GM21717 (cell line): ENCODE measurements at regions not wholly inside any gene's neighbourhood (a gene's known extent, or its start where the extent isn't known, plus 50 kb on each side); places are given as distances from the start of the nearest gene placed in this dataset.

ENCODE experiments used
- ATAC-seq: cut with Tn5 transposase; IDR thresholded peaks from one replicate; pipeline ENCODE4 v1.9.1; 2021; ENCODE audit warnings: mild to moderate bottlenecking, moderate library complexity; ENCODE audit not compliant: unreplicated experiment

DNA sequence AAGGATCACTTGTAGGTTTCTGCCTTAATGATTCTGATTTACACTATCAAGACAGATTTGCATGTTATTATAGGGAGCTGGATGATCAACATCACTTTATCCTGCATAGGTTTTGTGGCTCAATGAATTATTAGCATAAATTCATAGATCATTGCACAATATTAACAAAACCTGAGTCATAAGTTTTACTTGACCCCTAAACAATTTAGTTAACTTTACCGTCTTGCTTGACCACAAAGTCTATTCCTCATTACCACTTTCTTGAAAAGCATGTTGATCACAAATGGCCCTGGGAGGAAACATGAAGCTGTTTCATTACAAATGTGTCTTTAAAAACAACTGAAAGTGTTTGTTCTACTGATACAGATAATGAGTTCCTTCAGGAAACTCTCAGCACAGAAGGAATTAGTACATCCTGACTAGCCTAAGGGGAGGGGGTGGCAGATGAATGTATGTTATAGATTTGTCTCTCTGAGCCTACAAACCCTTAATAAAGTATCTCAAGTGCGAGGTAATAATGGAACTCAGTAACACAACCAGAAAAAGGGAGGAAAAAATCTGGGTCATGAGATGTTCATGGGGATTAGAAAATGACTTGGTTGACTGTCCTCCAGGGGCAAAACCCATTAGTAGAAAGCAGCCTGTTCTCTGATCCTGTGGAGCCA lies 303.4 kb downstream of the PIK3C3 start:
- no peak for ATAC-seq

DNA sequence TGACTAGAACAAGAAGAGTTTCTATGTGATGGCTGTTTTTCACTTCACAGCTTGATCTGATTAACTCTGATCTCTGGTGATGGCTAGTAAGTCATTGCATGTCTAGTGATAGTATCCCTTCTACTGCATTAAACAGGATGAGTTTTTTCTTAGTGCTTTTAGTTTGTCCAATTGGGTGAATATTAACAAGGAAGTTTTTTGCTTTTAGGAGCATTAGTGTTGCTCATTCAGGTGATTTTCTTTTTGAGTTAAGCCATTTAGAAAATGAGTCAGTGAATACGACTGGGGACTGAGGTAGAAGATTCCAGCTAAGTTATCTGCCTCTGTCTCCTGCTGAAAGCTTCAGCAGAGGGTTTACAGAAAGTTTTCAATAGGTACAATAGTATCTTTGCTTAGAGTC lies 306.7 kb downstream of the PIK3C3 start:
- ATAC-seq = no peak

- ATAC-seq = no peak
These were observed 309.5 kb downstream of the PIK3C3 start for GRCh38 chr18:42264497-42264896.

DNA sequence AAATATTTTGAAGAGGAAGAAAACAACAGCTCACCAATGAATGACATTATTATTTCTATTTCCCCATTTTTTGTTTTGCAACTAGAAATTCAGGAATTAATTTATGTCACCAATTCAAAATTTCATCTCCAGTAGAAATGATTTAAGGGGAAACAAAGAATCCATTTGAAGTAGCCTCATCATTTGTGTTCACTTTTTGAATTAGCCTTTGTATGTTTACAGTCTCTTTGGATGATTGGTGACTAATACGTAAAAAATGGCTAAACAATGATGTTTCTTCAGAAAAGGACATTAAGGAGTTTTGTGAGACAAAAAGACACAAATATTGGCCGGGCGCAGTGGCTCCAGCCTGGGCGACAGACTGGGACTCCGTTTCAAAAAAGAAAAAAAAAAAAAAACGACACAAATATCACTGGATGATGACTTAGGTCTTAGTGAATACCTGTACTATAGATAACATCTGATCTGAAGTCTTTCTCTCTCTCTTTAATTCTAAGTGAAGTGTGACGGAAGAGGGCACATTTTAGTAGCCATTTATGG lies 313.2 kb downstream of the PIK3C3 start:
- no peak for ATAC-seq

- no peak for ATAC-seq
These were observed 313.8 kb downstream of the PIK3C3 start for GRCh38 chr18:42268798-42269197.

DNA sequence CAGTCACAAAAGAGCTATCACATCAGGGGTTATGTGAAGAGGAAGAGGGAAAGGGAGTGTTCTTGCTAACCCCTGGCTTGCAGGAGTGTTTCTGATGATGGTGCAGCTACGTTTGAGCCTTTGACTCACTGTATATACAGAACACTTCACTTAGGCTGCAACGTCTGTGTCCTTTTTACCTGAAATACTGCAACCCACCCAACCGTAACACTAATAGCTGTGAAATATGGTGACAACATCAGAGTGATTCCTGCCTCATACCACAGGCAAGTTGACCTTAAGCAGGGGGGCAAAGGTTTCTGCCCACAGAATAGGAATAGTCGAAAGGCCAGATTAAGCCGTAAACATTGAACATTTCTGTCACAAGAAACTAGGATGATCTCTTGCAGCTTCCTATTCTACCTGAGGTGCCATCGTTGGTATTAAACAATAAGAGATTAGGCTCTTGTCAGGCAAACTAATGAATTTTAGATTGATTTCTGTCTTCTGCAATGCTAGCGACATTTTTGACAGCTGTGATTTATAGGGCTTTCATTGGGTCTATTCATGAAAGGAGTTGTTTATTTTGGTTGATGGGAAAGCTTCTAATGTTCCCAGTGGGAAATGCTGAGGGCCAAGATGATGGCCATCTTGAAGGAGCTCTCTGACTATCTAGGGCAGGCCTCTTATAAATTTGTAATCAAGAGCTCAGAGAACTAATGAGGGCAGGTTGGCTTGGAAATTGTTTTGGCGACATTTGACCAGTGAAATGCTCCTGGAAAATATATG lies 316.8 kb downstream of the PIK3C3 start:
- ATAC-seq = no peak

DNA sequence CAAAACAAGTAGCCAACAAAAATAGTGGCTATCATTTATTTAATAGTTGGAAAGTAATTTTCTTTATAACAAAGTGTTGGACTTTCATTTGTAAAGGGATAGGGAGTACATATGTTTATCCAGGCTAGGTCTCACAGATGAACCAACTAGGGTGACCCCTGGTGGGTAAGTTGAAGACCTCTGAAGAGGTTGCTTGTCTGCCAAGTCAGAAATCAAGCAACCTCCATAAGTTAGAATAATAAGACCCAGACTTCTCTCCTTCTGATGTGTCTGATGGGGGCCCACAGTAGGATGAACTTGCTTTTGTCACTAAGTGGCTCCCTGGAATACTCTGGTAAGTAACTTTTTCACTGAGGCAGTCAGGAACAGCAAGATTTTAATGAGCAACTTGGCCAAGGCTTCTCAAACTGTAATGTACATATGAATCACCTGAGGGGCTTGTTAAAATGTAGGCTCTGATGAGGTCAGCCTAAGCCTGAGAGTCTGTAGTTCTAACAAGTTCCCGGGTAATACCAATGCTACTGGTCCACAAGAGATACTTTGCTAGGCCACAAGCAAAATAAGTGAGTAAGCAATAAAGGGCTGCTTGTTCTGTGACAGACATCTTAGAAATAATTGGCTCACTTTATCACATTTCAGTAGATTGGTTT lies 319.6 kb downstream of the PIK3C3 start:
- ATAC-seq = no peak

DNA sequence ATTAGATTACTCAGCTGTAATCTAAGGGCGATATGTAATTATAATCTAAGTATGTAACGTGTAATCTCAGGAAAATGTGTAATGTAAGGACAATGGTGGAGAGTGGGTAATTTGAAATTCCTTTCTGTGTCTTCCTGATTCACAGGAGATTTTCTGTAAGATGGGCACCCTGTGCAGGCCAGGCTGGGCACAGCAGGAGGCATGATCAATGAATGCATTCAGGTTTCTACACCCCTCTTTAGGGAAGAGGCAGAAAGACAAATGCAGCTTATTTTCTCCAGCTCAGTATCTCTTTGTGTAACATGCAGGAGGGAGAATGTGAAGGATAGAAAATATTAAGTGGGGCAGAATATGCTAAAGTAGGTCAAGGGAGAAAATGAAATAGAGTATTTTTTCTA lies 320.1 kb downstream of the PIK3C3 start:
- no peak for ATAC-seq

- ATAC-seq = no peak
These were observed 321.1 kb downstream of the PIK3C3 start for GRCh38 chr18:42275949-42276730.

- ATAC-seq = no peak
These were observed 326.1 kb downstream of the PIK3C3 start for GRCh38 chr18:42281124-42281523.

DNA sequence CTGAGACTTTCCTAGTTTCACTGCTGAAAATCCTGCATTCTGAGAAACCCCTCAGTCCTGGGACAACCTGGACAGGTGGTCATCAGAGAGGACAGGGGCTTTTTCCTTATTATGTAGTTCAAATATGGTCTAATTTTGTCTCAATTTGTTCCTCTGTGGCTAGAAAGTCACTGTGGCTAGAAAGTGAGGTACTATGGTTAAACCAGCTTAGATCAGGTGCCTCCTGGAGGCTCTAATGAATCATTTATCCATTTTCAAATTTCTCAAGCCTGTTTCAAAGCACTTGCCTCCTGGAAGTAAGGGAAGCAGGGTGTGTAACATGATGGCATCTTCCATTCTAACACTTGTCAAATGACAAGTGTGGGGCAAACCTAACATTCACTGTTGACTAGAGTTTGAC lies 326.8 kb downstream of the PIK3C3 start:
- ATAC-seq = no peak

DNA sequence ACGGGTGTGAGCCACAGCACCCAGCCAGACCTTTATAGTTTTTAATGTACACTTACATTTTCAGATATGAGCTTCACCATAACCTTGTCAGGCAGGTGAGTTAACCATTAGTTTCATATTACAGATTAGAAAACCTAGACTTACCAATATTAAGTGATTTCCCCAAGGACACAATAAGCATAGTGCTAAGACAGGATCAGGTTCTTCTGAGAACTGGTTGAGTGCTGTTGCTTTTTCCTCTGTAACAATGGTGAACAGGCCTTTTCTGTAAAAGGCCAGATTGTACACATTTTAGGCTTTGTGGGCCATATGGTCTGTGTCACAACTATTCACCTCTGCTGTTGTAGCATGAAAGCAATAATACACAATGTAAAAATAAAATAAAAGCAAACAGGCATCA lies 332.0 kb downstream of the PIK3C3 start:
- ATAC-seq = no peak

GRCh38 chr18:42288129-42288528 lies 333.1 kb downstream of the PIK3C3 start:
- no peak for ATAC-seq

DNA sequence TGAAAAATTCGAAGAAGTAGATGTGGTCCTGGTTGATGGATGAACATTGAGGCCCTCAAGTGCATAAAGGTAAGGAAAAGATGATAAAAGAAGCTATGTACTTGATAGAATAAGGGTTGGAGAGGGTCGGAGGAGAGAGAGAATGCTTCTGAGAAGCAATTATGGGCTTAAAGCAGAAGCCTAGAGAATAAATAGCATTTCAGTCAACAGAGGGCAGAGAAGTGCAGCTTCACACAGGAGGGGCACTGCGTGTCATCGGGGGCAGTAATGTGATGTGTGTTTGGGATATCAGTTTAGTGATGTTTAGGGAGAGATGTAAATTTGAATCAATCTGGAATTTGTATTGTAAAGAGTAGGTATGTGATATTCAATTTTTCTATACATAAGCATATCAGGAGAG lies 334.5 kb downstream of the PIK3C3 start:
- ATAC-seq = no peak

GRCh38 chr18:42290318-42291307 lies 335.6 kb downstream of the PIK3C3 start:
- no peak for ATAC-seq

DNA sequence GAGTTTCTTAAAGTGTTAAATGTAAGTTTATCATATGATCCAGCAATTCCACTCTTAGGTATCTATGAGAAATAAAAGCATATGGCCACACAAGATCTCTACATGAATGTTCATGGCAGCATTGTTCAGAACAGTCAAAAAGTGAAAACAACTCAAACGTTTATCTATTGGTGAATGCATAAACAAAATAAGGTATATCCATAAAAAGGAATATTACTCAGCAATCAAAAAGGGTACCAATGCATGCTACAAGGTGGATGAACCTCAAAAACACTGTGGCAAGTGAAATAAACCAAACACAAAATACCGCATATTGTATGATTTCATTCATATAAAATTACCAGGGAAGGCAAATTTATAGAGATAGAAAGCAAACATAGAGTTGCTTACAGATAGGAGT lies 337.6 kb downstream of the PIK3C3 start:
- no peak for ATAC-seq

DNA sequence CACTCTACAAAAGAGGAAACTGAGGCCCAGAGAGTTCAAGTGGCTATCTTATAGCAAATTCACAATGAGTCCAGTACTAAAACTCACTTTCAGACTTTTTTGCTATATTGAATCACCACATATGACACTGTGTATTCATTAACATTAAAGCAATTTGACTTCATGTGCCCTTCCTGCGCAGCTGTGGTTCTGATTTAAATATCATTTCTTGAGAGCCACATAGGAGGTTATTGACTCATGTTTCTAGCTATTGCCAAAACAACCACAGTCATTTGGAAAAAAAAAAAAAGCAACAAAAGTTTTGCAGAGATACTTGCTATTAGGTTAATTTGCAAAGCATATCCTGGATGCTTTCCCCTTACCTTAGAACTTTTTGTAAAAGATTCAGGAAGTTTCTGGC lies 341.2 kb downstream of the PIK3C3 start:
- no peak for ATAC-seq

DNA sequence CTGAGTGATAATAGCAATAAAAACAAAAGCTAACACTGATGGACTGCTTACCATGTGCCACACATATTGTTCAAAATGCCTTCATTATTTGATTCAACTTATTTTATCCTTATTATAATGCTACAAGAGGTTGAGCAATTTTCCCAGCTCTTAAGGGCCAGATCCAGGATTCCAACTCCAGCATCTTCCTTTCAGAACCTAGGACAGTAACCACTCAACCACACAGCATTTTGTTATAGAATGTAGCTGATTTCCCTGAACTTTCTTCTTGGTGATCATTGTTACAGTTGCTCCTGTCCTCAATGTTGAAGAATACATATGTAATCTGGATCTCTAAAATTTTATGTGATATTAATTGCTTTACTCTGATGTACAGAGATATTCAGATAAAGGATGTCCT lies 341.7 kb downstream of the PIK3C3 start:
- no peak for ATAC-seq

DNA sequence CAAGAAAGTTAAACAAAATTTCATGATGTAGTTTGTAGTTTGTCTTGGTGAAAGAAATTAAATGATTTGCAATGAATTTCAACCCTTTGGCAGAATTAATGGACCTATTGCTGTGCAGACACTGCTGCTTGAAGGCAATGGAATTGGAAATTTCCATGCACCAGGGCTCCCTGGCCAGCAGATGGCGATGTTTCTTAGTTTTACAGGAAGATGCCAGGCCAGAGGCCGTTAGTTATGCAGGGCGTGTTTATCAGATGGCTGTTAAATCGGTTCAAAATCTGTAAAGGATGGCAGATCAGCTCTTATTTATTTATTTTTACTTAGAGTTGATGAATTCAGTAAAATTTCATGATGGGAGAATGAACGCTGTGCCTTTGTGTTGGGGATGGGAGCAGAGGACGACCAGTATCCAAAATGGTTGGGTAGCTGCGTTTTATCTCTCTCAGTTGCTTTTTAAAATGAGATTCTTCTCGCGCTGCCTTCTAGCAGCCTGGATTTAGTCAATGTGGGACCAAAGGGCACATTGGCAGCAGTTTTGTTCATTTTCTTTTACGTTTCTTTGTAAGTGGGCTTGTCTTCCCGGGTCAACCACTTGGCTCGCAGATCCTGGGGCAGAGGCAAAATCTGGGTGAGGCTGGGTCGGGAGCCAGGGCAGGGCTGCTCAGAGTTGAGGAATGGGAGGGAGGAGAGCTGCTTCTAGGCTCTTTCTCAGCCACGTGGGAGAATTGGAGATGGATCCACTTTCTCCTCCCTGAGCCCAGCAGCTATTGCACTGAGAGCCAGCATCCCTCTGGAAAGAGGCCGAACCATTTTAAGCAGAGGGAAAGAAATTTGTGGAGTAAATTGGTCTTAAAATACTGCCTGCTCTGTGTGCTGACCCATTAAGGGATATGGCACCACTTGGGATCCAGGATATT lies 344.0 kb downstream of the PIK3C3 start:
- ATAC-seq = peak; percentile 84
